GM12873 (cell line): ENCODE measurements at regions not wholly inside any gene's neighbourhood (a gene's known extent, or its start where the extent isn't known, plus 50 kb on each side); places are given as distances from the start of the nearest gene placed in this dataset.

Experiments used
- CTCF ChIP-seq: IDR thresholded peaks from 2 replicates; pipeline ENCODE4 v1.5.1; 2012; ENCODE audit warnings: low read depth, mild to moderate bottlenecking, moderate library complexity, low read length, control low read depth; ENCODE audit not compliant: insufficient read depth; ENCODE audit errors: missing control alignments

- peak; percentile 14 for TF ChIP-seq CTCF
These were observed 365.7 kb downstream of the NPIPA8 start for GRCh38 chr16:17970816-17971331.

- no peak for TF ChIP-seq CTCF
These were observed 366.3 kb downstream of the NPIPA8 start for GRCh38 chr16:17970157-17970765.

GRCh38 chr16:17965133-17965900 is 371.2 kb downstream of the NPIPA8 start:
- TF ChIP-seq CTCF = no peak

GRCh38 chr16:17964196-17964595 is 372.3 kb downstream of the NPIPA8 start:
- no peak for TF ChIP-seq CTCF

- TF ChIP-seq CTCF = no peak
These were observed 373.2 kb downstream of the NPIPA8 start for GRCh38 chr16:17963185-17963836.

- no peak for TF ChIP-seq CTCF
These were observed 373.8 kb downstream of the NPIPA8 start for GRCh38 chr16:17962726-17963125.

- TF ChIP-seq CTCF = no peak
These were observed 385.2 kb downstream of the NPIPA8 start for GRCh38 chr16:17951378-17951777.
